ENCODE measurements at regions not wholly inside any gene's neighbourhood (a gene's known extent, or its start where the extent isn't known, plus 50 kb on each side); places are given as distances from the start of the nearest gene placed in this dataset.

DNA sequence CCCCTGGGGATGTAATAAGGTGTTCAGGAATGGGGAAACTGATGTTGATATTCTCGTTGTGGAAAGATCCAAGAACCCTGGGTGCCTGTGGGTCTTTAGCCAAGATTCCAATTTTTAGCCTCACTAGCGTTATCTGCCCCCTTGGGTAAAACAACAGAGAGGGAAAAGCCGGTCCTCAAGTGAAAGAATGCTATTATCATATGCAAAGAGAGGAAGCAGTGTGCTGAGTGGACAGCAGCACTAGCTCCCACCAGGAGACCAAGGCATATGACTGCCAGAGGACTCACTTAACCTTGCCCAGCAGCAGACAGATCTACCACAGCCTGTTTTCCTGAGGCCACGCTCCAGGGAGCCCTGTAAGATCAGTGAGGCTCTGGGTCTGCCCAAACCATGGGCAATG lies 257.9 kb upstream of the CPEB2 start:
- no peak for DNase-seq
- no peaks in the 10 kb centered on the region for H3K9me3 ChIP-seq
- in situ Hi-C loops (cut with MboI; ENCODE audit: low sequenced_read_pairs in 4 of 4) (no loop called here), intact Hi-C loops (cut with DNase I; ENCODE audit: low total_unique reads) (no loop called here)
- H3K36me3 ChIP-seq = no peaks in the 10 kb centered on the region
- no peaks in the 10 kb centered on the region for H3K27me3 ChIP-seq
- no peak overlapping the region for H3K27ac ChIP-seq
- TF ChIP-seq CTCF (IDR thresholded peaks at IDR 0.05 in 4 of 5, conservative IDR thresholded peaks at IDR 0.05 in 1 of 5) (no peak), POLR2A (IDR thresholded peaks at IDR 0.05) (no peak)
- ATAC-seq = no peak
- no peak overlapping the region for H3K4me3 ChIP-seq
- H3K4me1 ChIP-seq = no peaks in the 10 kb centered on the region

DNA sequence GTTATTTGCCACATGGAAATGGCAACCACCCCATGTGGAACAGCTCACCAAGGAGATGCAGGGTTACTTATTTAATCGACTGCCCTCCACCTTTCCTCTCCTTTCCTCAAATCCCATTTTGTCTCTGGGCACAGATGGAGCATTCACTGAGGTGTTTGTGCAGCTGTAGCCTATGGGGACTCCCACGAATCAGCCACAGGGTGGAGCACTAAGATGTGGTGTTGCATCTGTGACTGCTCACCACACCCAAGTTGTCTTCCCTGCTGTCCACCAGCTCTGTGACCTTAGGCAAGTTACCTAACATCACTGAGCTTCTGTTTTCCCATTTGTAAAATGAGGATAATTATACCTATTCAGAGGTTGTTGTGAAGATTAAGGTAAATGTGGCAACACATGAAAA lies 252.4 kb upstream of the CPEB2 start:
- Histone ChIP-seq H3K36me3 (no peaks in the 10 kb centered on the region), H3K4me3 (no peak overlapping the region), H3K9me3 (no peaks in the 10 kb centered on the region), H3K27ac (no peak overlapping the region), H3K4me1 (no peaks in the 10 kb centered on the region), H3K27me3 (no peaks in the 10 kb centered on the region)
- ATAC-seq (no peak), DNase-seq (no peak)
- in situ Hi-C loops (cut with MboI; ENCODE audit: low sequenced_read_pairs in 4 of 4) (no loop called here), intact Hi-C loops (cut with DNase I; ENCODE audit: low total_unique reads) (no loop called here)
- TF ChIP-seq POLR2A (IDR thresholded peaks at IDR 0.05) = no peak
- TF ChIP-seq CTCF (IDR thresholded peaks at IDR 0.05 in 4 of 5, conservative IDR thresholded peaks at IDR 0.05 in 1 of 5) = peak in 3 of 5 experiments; percentile 10 to 38 (median 34)

- no peaks in the 10 kb centered on the region for H3K36me3 ChIP-seq
Measured at GRCh38 chr4:14752341-14753046, 249.8 kb upstream of the CPEB2 start.

GRCh38 chr4:14767142-14767541 lies 235.1 kb upstream of the CPEB2 start:
- H3K27ac ChIP-seq = no peak overlapping the region
- no peaks in the 10 kb centered on the region for H3K36me3 ChIP-seq
- intact Hi-C loops (cut with DNase I; ENCODE audit: low total_unique reads) = no loop called here
- in situ Hi-C loops (cut with MboI; ENCODE audit: low sequenced_read_pairs in 4 of 4) = no loop called here
- no peak overlapping the region for H3K4me3 ChIP-seq
- TF ChIP-seq POLR2A (IDR thresholded peaks at IDR 0.05) (no peak), CTCF (IDR thresholded peaks at IDR 0.05 in 4 of 5, conservative IDR thresholded peaks at IDR 0.05 in 1 of 5) (no peak)
- no peaks in the 10 kb centered on the region for H3K27me3 ChIP-seq
- no peak for DNase-seq
- H3K9me3 ChIP-seq = no peaks in the 10 kb centered on the region
- no peaks in the 10 kb centered on the region for H3K4me1 ChIP-seq
- peak in 1 of 2 donors; percentile 30 for ATAC-seq

More at GRCh38 chr4:14752341-14753046, 249.8 kb upstream of the CPEB2 start:
- DNase-seq = no peak
- H3K4me1 ChIP-seq = no peaks in the 10 kb centered on the region
- in situ Hi-C loops (cut with MboI; ENCODE audit: low sequenced_read_pairs in 4 of 4) (no loop called here), intact Hi-C loops (cut with DNase I; ENCODE audit: low total_unique reads) (no loop called here)
- no peak overlapping the region for H3K4me3 ChIP-seq
- TF ChIP-seq POLR2A (IDR thresholded peaks at IDR 0.05) (no peak), CTCF (IDR thresholded peaks at IDR 0.05 in 4 of 5, conservative IDR thresholded peaks at IDR 0.05 in 1 of 5) (no peak)
- no peaks in the 10 kb centered on the region for H3K27me3 ChIP-seq
- H3K27ac ChIP-seq = no peak overlapping the region
- no peaks in the 10 kb centered on the region for H3K9me3 ChIP-seq
- ATAC-seq = no peak

DNA sequence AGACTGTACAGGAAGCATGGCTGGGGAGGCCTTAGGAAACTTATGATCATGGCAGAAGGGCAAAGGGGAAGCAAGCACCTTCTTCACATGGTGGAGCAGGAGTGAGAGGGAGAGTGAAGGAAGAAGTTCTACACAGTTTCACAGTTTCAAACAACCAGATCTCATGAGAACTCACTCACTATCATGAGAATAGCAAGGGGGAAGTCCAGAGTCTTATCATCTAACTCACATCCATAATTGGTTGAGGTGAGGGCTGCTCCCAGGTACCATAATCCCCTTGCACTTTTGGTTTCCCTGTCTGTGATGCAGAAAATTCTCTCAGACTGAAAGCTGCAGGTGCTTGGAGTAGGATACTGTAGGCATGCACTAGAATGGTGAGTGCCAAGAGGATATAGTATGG lies 233.8 kb upstream of the CPEB2 start:
- ATAC-seq (no peak), DNase-seq (no peak)
- Histone ChIP-seq H3K36me3 (no peaks in the 10 kb centered on the region), H3K4me3 (no peak overlapping the region), H3K9me3 (no peaks in the 10 kb centered on the region), H3K27ac (no peak overlapping the region), H3K4me1 (no peaks in the 10 kb centered on the region), H3K27me3 (no peaks in the 10 kb centered on the region)
- in situ Hi-C loops (cut with MboI; ENCODE audit: low sequenced_read_pairs in 4 of 4) = no loop called here
- intact Hi-C loops (cut with DNase I; ENCODE audit: low total_unique reads) = no loop called here
- TF ChIP-seq POLR2A (IDR thresholded peaks at IDR 0.05) (no peak), CTCF (IDR thresholded peaks at IDR 0.05 in 4 of 5, conservative IDR thresholded peaks at IDR 0.05 in 1 of 5) (no peak)

Measured in gastrocnemius medialis (tissue), 4 donors.